GM18498 (cell line): ENCODE measurements at regions not wholly inside any gene's neighbourhood (a gene's known extent, or its start where the extent isn't known, plus 50 kb on each side); places are given as distances from the start of the nearest gene placed in this dataset.

Source experiments
- ATAC-seq: cut with Tn5 transposase; IDR thresholded peaks from one replicate; pipeline ENCODE4 v1.9.1; 2021; ENCODE audit warnings: mild to moderate bottlenecking, moderate library complexity; ENCODE audit not compliant: unreplicated experiment

GRCh38 chr4:125891597-125892258 is 577.0 kb downstream of the FAT4 start:
- ATAC-seq: no peak

DNA sequence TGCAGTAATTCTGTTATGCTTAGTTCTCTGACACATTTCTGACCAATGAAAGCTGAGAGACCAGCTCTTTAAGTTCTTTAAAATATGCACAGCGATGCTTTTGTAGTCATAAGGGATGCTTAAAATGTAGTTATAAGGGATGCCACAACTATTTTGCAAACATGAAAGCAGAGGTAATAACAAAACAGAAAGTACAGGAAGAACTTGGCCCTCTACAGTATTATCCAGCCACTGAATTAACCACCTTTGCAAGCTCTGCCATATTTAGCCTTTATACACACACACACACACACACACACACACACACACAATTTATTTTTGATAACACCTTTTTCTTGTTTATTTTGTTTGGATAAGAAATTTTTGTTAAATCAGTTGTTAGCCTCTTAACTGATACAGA is 590.0 kb downstream of the FAT4 start:
- no peak for ATAC-seq

GRCh38 chr4:125911058-125911457 is 596.3 kb downstream of the FAT4 start:
- no peak for ATAC-seq

DNA sequence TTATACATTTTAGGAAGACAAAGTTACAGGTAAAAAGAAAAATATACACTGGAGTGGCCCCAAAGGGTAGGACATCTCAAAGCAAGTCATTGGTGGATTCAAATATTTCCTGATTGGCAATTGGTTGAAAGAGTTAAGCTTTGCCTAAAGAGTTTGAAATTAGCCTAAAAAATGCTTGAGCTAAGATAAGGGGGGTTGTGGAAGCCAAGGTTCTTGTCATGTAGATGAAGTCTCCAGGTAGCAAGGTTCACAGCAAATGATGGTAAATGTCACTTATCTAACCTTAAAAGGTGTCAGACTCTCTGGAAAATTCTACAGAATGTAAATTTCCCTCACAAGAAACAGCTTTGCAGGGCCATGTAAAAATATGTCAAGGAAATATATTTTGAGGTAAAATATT is 596.7 kb downstream of the FAT4 start:
- ATAC-seq: no peak

- ATAC-seq: no peak
These were observed 602.8 kb downstream of the FAT4 start for GRCh38 chr4:125917559-125917958.

DNA sequence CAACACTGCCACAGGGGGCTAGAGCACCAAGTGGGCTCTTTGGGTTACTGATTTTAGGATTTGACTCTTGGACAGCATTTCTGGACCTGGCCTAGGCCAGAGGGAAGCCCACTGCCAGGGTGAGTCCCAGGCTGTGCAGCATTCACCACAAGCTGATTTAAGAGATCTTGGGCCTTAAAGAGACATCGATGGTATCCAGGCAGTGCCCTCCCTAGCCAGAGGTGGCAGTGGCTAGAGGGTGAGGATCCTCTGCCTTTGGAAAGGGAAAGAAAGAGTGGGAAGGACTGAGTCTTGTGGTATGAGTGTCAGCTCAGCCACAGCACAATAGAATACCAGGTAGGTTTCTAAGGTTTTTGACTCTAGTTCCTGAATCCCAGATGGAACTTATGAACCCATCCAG is 613.9 kb downstream of the FAT4 start:
- ATAC-seq: no peak

GRCh38 chr4:125938541-125938940 is 623.8 kb downstream of the FAT4 start:
- ATAC-seq: no peak

DNA sequence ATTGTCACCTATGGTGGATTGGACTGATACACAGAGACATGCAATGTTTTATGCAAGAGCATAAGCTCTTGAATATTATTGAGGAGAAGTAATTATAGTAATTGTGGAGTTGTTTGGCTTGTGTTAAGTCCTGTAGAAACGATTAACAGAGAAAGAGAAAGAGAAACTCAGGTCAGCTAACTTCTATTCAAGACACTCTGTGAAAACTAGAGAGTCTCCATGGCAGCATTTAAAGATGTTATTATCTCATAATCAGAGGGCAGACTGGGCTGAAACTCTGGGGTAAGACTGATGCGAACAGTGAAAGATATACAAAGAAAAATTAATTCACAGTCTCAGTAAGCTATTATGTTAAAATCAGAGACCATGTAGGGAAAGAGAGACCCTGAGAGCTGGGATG is 625.7 kb downstream of the FAT4 start:
- no peak for ATAC-seq

GRCh38 chr4:125944966-125945365 is 630.2 kb downstream of the FAT4 start:
- no peak for ATAC-seq

DNA sequence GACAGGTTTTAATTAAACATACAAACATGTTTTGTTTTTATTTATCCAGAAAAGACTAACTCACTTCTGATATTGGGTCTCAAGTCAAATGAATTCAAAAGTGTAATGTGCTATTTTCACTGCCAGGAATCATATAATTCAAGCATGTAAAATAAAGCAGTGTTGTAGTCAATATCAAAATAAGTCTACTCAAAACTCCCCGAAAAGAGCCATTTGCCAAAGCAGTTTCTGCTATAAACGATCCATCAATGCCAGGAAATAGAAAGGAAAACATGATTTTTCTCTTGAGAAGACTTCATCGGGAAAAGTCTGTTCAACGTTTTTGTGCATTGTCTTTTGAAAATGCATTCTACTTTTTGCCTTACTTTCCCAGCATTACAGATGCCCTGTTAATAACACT is 633.3 kb downstream of the FAT4 start:
- no peak for ATAC-seq

DNA sequence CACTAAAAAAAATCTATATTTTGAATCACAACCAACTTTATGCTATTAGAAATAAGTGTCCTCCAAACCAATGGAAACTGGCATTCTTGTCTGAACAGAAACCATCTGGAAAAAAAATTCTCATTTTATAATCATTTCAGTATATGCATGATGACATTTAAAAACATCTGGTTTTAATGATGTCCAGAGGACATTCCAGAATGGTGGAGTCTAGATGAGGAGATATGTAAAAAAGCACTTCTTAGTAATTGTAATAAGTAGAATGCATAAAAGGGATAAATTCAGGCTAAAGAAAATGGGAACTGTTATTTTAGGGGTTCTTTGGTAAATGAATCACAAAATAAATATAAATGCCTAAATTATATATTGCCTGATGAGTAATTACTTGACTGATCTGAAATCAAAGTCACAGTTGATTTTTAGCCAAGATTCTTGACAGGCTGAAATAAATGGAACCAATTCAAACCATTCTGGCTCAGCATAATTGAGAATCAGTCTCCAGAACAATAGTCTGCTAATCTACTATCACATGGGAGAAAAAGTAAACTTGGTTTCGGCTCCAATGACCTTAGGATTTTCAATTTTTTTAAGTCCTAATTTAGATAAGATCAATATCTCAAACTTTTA is 636.6 kb downstream of the FAT4 start:
- ATAC-seq: no peak

- no peak for ATAC-seq
These were observed 637.9 kb downstream of the FAT4 start for GRCh38 chr4:125952631-125953030.

DNA sequence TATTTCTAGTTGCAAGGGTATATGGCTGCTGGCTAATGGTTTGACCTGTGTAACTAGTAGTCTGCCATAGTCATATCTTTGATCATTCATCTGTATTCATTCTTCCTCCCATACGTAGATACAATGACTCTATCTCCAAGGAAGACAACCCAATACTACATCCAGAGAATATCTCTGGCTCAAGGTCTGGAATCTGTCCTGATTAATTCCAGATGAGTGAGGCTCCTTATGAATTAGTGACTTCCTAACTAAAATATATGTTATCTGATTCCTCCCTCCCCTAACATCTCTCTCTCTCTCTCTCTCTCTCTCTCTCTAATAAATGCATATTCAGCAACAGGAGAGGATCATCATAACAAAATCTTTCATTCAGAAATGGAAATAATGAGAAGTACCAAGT is 641.5 kb downstream of the FAT4 start:
- no peak for ATAC-seq

DNA sequence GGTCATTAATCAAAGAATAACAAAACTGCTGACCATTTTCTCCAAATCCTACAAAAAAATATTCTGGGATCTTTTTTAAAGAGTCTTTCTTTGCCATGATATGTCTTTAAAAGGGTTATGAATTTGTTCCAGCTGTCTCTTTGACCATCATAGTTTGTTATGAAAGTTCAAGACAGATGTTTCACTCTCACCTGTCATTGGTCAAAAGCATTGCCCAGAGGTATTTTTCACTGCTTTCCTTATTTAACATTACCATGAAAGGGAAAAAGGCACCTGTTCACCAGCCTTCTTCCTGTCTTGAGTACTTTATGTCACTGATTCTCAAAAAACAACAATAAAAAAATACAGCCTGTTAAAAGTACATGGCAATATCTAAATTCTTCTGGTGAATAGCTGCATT is 643.8 kb downstream of the FAT4 start:
- ATAC-seq: no peak

- ATAC-seq: no peak
These were observed 646.9 kb downstream of the FAT4 start for GRCh38 chr4:125961626-125962025.

DNA sequence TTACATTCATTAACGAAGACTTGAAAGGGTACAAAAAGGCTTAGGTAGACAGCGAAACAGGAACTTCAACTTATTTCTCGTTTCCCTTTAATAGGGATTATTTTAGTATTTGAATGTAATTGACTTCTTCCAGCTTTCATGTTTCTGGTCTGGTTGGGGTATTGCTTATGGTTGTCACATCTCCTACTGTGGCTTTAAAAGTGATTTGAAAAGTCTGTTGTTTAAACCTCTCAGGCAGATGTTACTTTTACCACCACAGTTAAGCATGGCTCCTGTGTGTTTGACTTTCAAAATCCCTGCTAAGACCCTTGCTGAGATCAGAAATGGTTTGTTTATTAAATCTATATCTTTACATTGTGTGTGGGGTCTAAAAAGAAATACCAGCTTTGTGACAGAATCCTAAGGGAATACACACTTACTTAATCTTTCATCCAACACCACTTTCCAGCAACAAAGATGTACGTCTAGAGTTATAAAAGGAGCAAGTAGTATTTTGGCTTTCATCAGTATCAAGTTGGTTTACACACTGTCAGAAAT is 661.2 kb downstream of the FAT4 start:
- ATAC-seq: no peak

- ATAC-seq: no peak
These were observed 665.2 kb downstream of the FAT4 start for GRCh38 chr4:125979950-125980349.

DNA sequence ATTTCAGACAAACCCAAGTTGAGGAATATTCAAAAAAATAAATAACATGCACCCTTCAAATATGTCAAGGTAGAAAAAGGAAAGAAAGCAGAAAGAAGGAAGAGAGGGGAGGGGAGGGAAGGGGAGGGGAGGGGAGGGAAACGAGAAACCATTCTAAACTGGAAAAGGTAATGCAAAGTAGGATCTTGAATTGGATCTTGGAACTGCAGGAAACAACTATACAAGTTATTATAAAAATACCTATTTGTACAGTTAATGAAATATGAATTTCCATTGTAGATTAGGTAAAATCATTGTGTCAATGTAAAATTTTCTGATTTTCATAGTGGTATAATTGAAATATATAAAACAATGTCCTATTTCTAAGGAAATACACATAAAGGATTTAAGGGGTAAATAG is 668.4 kb downstream of the FAT4 start:
- no peak for ATAC-seq

GRCh38 chr4:125985856-125986255 is 671.1 kb downstream of the FAT4 start:
- ATAC-seq: no peak

DNA sequence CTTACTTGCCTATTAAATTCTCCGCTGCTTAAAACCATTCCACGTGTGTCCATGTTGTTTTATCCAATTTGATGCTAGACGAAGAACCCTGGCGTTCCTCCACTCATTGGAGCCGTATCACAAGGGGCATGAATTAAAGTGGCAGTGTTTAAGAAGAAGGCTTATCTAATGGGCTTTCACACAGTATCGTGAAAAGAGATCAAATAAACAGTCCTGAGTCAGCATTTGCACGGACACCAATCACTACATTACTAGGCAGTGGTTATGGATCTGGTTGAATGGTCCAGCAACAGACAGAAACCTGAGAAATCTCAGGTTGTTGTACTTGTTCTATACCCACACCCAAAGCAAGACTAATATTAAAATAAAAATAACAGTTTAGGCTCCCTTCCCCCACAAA is 671.6 kb downstream of the FAT4 start:
- no peak for ATAC-seq

GRCh38 chr4:125988464-125988863 is 673.7 kb downstream of the FAT4 start:
- ATAC-seq: no peak

- ATAC-seq: no peak
These were observed 676.6 kb downstream of the FAT4 start for GRCh38 chr4:125991398-125991797.

- ATAC-seq: no peak
These were observed 678.1 kb downstream of the FAT4 start for GRCh38 chr4:125992891-125993290.
